ENCODE measurements at regions not wholly inside any gene's neighbourhood (a gene's known extent, or its start where the extent isn't known, plus 50 kb on each side); places are given as distances from the start of the nearest gene placed in this dataset.

DNA sequence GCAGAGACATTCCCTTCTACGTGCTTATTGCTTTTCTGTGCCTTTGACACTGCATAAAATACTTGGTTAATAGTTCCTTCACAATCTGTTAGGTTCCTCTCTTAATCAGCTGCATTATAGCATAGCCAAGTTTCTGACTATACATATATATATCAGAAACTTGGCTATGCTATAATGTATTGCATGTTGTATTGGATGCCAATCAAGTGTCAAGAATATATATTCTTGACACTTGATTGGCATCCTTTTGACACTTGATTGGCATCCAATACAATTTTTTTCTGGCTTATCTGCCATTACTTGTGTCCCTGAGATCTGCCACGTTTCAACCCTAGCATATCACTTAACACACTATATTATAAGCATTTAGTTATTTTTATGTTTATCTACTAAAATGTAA is 949.7 kb upstream of the TENM4 start:
- TF ChIP-seq, protein P1, sequence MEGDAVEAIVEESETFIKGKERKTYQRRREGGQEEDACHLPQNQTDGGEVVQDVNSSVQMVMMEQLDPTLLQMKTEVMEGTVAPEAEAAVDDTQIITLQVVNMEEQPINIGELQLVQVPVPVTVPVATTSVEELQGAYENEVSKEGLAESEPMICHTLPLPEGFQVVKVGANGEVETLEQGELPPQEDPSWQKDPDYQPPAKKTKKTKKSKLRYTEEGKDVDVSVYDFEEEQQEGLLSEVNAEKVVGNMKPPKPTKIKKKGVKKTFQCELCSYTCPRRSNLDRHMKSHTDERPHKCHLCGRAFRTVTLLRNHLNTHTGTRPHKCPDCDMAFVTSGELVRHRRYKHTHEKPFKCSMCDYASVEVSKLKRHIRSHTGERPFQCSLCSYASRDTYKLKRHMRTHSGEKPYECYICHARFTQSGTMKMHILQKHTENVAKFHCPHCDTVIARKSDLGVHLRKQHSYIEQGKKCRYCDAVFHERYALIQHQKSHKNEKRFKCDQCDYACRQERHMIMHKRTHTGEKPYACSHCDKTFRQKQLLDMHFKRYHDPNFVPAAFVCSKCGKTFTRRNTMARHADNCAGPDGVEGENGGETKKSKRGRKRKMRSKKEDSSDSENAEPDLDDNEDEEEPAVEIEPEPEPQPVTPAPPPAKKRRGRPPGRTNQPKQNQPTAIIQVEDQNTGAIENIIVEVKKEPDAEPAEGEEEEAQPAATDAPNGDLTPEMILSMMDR (IDR thresholded peaks at IDR 0.05): no peak

DNA sequence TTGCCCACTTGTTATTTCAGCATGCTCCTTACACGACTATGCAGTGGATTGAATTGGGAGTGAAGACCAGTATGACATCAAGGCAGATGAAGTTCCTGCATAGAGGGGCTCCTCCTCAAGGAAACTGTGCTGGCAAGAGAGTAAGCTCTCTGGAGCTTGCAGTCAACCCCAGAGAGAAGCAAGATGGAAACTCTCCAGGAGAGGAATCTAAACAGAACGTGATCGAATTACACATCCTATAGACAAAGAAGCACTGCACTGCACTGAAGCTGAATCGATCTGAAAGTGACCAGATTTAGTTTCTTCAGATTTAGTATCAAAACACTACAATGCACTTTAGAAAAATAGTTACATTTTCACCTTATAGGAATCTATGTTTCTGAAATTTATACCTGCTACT is 947.7 kb upstream of the TENM4 start:
- TF ChIP-seq, protein P1 (IDR thresholded peaks at IDR 0.05): no peak

DNA sequence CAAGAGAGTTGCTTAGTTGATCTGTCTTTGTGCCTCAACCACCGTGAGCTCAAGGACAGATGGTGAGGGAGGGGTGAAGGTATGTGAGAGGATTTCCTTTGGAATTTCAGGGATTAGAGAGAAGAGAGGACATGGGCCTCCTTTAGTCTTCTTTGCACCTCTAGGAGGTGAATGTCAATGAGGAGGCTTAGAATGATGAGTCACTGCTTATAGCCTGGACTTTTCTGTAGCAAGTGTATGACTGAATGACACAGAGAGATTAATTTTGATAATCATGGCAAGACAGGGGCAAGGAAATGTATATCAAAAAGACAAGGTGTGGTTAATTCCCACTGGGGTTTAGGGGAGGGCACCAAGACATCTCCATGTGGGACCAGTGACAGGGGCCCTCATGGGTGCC is 947.3 kb upstream of the TENM4 start:
- TF ChIP-seq, protein P1 (IDR thresholded peaks at IDR 0.05): no peak

GRCh38 chr11:80383655-80384054 is 942.8 kb upstream of the TENM4 start:
- TF ChIP-seq, protein P1 (IDR thresholded peaks at IDR 0.05): no peak

DNA sequence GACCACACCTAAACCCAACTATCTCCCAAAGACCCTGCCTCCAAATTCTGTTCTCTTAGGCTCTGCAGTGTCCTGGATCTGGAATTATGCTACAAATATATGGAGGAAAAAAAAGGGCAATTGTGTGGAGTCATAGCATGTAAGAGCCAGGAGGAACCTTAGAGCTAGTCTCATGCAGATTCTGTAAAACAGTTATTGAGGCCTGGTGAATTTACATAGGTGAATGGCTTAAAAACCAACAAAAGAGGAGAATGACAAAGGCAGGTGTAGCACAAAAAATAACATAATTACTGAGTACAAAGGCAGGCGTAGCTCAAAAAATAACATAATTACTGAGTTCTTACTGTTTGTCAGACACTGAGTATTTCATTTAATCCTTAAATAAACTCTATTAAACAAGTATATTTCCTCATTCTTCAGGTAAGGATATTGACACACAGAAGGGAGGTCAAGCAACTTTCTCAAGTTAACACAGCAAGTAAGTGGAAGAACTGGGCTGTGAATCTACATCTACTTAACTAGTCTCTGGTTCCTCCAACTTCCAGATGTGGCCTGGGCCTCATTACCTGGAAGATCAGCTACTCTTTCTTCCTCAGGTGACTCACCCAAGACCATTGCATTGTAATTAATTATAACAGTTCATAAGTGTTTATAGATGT is 938.9 kb upstream of the TENM4 start:
- TF ChIP-seq, protein P1 (IDR thresholded peaks at IDR 0.05): no peak

DNA sequence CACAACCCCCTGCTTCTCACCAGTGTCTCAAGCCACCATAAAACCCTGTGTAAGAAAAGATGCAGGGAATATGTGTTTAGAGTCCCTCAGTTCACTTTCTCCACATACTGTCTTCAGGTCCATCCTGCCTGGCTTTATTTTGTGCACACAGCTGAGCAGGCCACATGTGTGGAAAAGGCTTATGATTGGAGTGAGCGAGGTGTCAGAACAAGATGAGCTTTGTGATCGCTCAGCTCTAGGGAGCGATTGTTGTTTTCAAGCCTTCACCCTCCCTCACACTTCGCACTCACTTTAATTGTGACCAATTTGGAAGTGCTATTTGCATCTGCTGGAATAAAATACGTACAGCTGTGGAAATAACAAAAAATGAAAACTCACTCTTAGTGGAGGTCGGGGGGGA is 931.1 kb upstream of the TENM4 start:
- TF ChIP-seq, protein P1 (IDR thresholded peaks at IDR 0.05): no peak

GRCh38 chr11:80365980-80366379 is 925.1 kb upstream of the TENM4 start:
- TF ChIP-seq, protein P1 (IDR thresholded peaks at IDR 0.05): no peak
